ENCODE measurements at regions not wholly inside any gene's neighbourhood (a gene's known extent, or its start where the extent isn't known, plus 50 kb on each side); places are given as distances from the start of the nearest gene placed in this dataset.

DNA sequence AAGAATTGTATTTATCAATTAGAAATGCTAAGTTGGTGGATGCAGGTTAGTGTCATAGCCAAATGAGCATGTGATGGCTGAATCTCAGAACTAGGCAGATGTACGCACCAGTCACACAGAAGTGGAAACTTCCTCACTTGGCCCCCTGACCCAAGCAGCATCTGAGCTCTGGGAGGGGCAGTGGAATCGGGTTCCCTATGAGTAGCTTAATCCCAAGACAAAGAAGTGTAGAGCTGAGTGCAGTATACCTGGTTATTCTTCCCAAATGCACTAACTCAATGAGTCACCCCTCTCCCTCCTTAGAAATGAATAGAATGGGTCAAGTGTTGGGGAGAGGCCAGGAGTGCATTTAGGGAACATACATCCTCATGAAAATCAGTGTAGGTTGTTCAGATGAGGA, 224.6 kb downstream of the FAT3 start:
- Histone ChIP-seq H3K79me1 (ENCODE audit: insufficient read depth, low read depth, low read length, poor library complexity, severe bottlenecking) (no peaks in the 10 kb centered on the region), H2BK120ac (ENCODE audit: low read depth, low read length, poor library complexity, severe bottlenecking) (no peak overlapping the region), H2BK5ac (ENCODE audit: insufficient read length, low read length) (no peak overlapping the region), H3K4me2 (ENCODE audit: insufficient read depth, insufficient read length, low read length) (no peak overlapping the region), H4K8ac (replicated peaks; ENCODE audit: insufficient read length, low read depth, low read length) (no peak overlapping the region), H4K5ac (ENCODE audit: insufficient read length, low read depth, low read length) (no peak overlapping the region), H3K27ac (ENCODE audit: insufficient read length, low read depth, low read length) (no peak overlapping the region), H3K18ac (ENCODE audit: insufficient read length, low read depth, low read length) (no peak overlapping the region), H3K23ac (ENCODE audit: insufficient read length, low read depth, low read length) (no peak overlapping the region), H2BK15ac (ENCODE audit: low read depth, low read length) (no peak overlapping the region), H2BK12ac (ENCODE audit: insufficient read length, low read depth, low read length) (no peak overlapping the region), H2BK20ac (ENCODE audit: low read depth, low read length, poor library complexity, severe bottlenecking) (no peak overlapping the region), H3K9me3 (ENCODE audit: control insufficient read depth, low read depth, low read length) (no peaks in the 10 kb centered on the region), H3K14ac (ENCODE audit: insufficient read depth, low read length) (no peak overlapping the region), H3K79me2 (ENCODE audit: insufficient read depth, low read length) (peaks cover 2% of the 10 kb centered on the region; the same call in 1 of the 2 replicates), H3K23me2 (ENCODE audit: insufficient read length, low read depth, low read length, poor library complexity, severe bottlenecking) (no peaks in the 10 kb centered on the region), H2AK5ac (ENCODE audit: insufficient read length, low read length) (no peak overlapping the region), H3K56ac (ENCODE audit: insufficient read length, low read depth, low read length) (no peak overlapping the region), H4K91ac (ENCODE audit: insufficient read length, low read depth, low read length) (no peak overlapping the region), H3T11ph (ENCODE audit: low read length) (no peak overlapping the region), H3K4ac (ENCODE audit: low read depth, low read length) (no peak overlapping the region), H3K4me1 (ENCODE audit: insufficient read depth, low read length) (peaks cover 5% of the 10 kb centered on the region; the same call in 1 of the 2 replicates), H3K27me3 (ENCODE audit: insufficient read depth, low read length) (no peaks in the 10 kb centered on the region), H3K9ac (ENCODE audit: extremely low read depth, insufficient read length, low read length) (no peak overlapping the region), H4K20me1 (ENCODE audit: control insufficient read depth, insufficient read depth, insufficient read length) (no peaks in the 10 kb centered on the region), H2AFZ (ENCODE audit: low read length) (no peak overlapping the region)
- Mint-ChIP-seq H3K4me3 (no peak overlapping the region), H3K27me3 (ENCODE audit: low read depth) (no peaks in the 10 kb centered on the region), H3K36me3 (ENCODE audit: insufficient read depth in 1 of 3, low read depth in 3 of 3) (peaks cover 0 to 3% (median 0%) of the 10 kb centered on the region in 3 experiments; a peak in 3 of 7 replicates), H3K9me3 (peaks cover 0 to 4% of the 10 kb centered on the region in 2 experiments; a peak in 2 of 5 replicates), H3K27ac (no peak overlapping the region; a peak in 1 of 7 replicates), H3K4me1 (peaks cover 23 to 35% of the 10 kb centered on the region in 2 experiments)
- no CpG with 5 or more reads among the region's 2 CpGs for WGBS (ENCODE audit: extremely low coverage, insufficient read length, low lambda C conversion rate)
- no peak for DNase-seq
- TF ChIP-seq, protein P1, sequence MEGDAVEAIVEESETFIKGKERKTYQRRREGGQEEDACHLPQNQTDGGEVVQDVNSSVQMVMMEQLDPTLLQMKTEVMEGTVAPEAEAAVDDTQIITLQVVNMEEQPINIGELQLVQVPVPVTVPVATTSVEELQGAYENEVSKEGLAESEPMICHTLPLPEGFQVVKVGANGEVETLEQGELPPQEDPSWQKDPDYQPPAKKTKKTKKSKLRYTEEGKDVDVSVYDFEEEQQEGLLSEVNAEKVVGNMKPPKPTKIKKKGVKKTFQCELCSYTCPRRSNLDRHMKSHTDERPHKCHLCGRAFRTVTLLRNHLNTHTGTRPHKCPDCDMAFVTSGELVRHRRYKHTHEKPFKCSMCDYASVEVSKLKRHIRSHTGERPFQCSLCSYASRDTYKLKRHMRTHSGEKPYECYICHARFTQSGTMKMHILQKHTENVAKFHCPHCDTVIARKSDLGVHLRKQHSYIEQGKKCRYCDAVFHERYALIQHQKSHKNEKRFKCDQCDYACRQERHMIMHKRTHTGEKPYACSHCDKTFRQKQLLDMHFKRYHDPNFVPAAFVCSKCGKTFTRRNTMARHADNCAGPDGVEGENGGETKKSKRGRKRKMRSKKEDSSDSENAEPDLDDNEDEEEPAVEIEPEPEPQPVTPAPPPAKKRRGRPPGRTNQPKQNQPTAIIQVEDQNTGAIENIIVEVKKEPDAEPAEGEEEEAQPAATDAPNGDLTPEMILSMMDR (conservative IDR thresholded peaks at IDR 0.05), result no peak
